Stimulated activated naive CD8-positive, alpha-beta T cell treated with anti-CD3 and anti-CD28 coated beads, Interleukin-15, Interleukin-2, amounts not matched to agents 100 U/mL and 50 U/mL, for 24 hours (primary cell): ENCODE measurements at regions not wholly inside any gene's neighbourhood (a gene's known extent, or its start where the extent isn't known, plus 50 kb on each side); places are given as distances from the start of the nearest gene placed in this dataset.
"Not testable (repeated sequence)": the region's sequence is repeated elsewhere in the genome, so short reads cannot be mapped to it uniquely, and the experiment has no call there.

Experiments
- ATAC-seq: fragments of 150-1000 bp; cut with Tn5 transposase; one replicate; pipeline ENCODE4 v1.10.0; 2021
- DNase-seq: peaks from one replicate; pipeline ENCODE4 v3.0.0; 2021

DNA sequence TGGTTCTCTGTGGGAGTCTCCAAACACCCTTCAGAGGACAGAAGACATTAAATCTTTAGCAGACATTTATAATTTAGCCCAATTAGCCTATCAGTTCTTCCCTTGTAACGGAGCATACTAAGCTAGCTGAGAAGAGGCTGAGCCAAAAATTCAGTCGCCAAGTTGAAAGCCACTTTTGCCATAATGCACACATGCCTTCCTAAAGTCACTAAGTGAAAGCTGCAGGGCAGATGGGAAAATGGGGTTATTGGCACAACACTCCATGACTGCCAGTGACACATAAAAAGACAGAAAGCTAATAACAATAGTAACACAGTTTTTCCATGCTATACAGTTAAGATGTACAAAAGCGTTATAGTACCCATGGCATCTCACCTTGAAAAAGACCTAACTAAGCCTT, 176.2 kb downstream of the DIRAS2 start:
- DNase-seq = no peak
- ATAC-seq = no peak

GRCh38 chr9:90469435-90469834, 173.2 kb downstream of the DIRAS2 start:
- ATAC-seq = no peak
- no peak for DNase-seq

- ATAC-seq = no peak
- DNase-seq = no peak
Measured at GRCh38 chr9:90469865-90470387, 172.7 kb downstream of the DIRAS2 start.

DNA sequence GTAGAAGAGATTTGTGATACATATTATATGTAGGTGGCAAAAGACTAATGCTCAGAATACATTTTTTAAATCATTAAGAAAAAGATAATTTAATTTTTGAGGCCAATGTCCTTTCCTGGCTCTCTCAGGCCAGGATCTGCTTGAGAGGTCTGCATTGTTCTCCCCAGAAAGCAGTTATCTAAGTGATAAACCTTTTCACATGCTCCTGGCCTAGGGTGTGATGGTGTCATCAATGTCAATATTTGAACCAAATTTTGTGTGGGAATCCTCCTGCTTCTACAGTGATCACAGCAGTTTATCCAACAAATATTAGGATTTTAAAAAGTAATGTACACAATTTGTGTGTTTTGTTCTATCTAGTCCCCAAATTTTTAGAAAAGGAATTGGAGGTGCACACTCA, 166.6 kb downstream of the DIRAS2 start:
- ATAC-seq = no peak
- DNase-seq = no peak

DNA sequence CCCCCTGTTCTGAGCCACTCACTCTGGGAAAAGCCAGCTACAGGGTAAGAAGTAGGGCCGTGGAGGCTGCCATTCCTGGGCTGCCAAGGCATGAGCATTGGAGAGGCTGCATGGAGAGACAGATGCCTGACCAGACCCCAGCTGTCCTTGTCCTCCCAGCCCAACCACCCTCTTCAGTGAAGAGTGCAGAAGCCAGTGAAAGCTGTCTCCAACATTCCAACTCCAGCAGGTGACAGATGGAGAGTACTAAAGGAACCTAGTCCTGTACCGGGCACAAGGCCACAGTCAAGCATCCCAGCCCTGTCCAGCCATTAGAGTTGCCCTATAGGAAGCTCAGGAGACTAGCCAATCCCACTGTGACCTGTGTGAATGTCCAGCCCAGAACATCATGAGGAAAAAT, 165.1 kb downstream of the DIRAS2 start:
- no peak for ATAC-seq
- DNase-seq = no peak

- DNase-seq = no peak
- ATAC-seq = no peak
Measured at GRCh38 chr9:90478821-90479220, 163.8 kb downstream of the DIRAS2 start.

DNA sequence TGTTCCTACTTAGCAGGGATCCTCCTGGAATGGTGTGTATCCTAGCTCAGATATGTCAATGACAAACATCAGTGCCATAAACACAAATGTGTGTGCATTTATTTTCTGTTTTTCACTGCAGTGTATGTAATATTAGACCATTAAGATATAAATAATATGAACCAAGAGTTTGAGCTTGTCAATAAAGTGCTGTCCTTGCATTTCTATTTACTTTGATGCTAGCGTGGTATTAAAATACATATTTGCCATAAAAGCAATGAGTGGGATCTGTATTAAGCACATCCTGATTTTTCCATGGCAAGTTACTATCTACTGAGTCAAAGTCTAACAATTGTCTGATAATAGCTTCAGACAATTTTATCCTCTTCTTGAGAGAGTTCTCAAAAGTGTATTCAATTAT, 157.6 kb downstream of the DIRAS2 start:
- ATAC-seq (no peak), DNase-seq (no peak)

DNA sequence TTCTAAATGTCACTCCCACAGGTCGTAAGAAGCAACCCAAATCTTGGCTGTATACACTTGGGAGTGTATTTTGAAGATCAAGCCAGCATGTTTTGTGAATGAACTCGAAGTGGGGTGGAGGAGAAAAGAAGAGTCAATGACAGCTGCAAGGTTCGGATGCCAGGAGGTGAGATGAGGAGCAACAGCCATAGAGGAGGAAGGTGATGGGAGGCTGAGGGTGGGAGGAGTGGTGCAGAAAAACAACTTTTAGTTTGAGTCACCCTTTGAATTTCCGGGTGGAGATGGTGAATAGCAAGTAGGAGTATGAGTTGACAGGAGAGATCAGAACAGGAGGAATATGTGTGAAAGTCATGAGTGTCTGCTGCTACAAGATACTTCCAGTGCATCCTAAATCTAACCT, 153.6 kb downstream of the DIRAS2 start:
- DNase-seq (no peak), ATAC-seq (no peak)

DNA sequence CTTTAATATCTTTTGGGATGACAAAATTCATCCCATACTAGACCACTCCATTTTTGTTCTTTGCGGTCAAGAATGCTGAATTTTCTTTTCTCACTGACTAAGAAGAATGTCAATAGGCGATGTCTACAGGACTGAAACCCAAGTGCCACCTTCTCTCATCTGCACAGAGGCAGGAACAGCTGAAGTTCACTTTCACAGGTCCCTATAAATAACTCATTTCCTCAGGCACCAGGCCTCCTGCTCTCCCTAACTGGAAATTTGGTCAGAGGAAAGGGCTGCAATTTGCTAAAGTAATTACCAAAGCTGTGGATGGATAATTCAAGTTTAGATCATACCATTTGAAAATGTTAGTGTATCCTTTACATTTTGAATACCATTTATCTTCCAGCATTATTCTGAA, 142.9 kb downstream of the DIRAS2 start:
- ATAC-seq (no peak), DNase-seq (no peak)

- ATAC-seq (no peak), DNase-seq (no peak)
Measured at GRCh38 chr9:90502134-90502533, 140.5 kb downstream of the DIRAS2 start.

DNA sequence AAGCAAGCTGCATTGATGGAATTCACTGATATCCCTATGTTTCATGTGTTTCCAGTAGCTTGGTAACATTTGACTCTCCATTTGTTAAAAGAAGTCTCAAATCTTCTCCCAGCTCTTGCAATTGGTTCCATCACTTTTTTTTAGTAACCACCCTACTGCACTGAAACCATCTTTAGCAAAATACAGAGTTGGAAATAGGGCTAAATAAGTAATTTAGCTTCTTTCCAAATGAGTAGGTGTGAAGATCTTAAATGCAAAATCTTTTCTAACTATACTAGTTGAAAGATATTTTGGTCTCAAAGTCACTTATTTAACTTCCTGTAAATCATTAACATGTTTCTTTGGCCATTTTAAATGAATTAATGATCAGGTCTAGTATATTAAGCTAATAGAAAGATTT, 138.1 kb downstream of the DIRAS2 start:
- ATAC-seq (no peak), DNase-seq (no peak)

DNA sequence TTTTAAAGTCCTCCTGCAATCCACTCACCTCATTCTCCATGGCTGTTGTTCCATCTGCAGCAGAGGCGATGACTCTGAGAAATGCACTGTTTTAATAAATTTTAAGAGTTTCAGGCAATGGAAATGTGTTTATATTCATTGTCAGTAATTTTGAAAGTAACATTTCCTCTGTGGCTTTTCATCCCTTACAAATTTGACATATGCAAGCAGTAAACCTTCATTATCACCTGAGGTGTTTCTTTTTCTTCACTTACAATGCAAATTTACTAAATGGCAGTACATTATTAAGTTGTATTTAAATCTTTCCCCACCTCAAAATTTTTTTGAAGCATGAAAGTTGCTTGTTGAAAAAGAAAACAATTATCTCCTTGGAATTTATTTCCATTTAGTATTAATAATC, 136.9 kb downstream of the DIRAS2 start:
- ATAC-seq (no peak), DNase-seq (no peak)

DNA sequence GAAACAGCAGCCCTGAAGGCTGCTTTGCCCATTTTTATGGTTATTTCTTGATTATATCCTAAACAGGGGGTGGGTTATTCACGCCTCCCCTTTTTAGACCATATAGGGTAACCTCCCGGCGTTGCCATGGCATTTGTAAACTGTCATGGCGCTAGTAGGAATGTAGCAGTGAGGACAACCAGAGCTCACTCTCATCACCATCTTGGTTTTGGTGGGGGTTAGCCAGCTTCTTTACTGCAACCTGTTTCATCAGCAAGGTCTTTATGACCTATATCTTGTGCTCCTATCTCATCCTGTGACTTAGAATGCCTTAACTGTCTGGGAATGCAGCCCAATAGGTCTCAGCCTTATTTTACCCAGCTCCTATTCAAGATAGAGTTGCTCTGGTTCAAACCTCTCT, 136.2 kb downstream of the DIRAS2 start:
- not testable (repeated sequence) for ATAC-seq, DNase-seq

GRCh38 chr9:90507621-90508020, 135.0 kb downstream of the DIRAS2 start:
- ATAC-seq (no peak), DNase-seq (no peak)

DNA sequence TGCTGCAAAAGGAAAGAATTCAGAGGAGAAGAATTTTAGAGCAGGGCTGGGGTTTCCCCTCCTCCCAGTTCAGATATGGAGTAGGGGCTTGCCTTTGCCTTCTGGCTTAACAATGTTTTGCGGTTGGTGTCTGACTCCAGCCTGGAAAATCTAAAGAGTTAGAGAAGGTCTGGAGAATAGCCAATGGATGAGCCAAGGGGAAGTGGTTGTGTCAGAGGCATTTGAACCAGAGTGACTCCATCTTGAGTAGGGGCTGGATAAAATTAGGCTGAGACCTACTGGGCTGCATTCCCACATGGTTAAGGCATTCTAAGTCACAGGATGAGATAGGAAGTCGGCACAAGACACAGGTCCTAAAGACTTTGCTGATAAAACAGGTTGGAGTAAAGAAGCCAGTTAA, 133.7 kb downstream of the DIRAS2 start:
- no peak for ATAC-seq
- no peak for DNase-seq

GRCh38 chr9:90511711-90512110, 130.9 kb downstream of the DIRAS2 start:
- DNase-seq (no peak), ATAC-seq (no peak)

DNA sequence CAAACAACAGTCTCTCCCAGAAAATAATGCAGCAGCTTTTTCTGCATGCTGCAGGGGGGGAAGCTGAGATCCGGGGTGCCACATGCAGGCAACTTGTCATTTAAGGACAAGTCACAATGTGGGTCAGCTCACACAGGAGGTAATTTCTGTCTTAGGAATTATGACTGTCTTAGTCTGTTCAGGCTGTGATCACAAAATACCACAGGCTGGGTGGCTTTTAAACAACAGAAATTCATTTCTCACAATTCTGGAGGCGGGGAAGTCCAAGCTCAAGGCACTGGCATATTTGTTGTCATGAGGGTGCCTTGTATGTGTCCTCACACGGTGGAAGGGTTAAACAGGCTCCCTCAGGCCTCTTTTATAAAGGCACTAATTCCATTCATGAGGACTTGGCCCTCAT, 127.7 kb downstream of the DIRAS2 start:
- ATAC-seq (no peak), DNase-seq (no peak)

GRCh38 chr9:90515510-90515909, 127.1 kb downstream of the DIRAS2 start:
- ATAC-seq (no peak), DNase-seq (no peak)

GRCh38 chr9:90517103-90517502, 125.5 kb downstream of the DIRAS2 start:
- ATAC-seq = no peak
- DNase-seq = no peak

GRCh38 chr9:90521811-90522570, 120.6 kb downstream of the DIRAS2 start:
- DNase-seq = no peak
- no peak for ATAC-seq

- ATAC-seq (no peak), DNase-seq (no peak)
Measured at GRCh38 chr9:90523958-90524357, 118.7 kb downstream of the DIRAS2 start.

DNA sequence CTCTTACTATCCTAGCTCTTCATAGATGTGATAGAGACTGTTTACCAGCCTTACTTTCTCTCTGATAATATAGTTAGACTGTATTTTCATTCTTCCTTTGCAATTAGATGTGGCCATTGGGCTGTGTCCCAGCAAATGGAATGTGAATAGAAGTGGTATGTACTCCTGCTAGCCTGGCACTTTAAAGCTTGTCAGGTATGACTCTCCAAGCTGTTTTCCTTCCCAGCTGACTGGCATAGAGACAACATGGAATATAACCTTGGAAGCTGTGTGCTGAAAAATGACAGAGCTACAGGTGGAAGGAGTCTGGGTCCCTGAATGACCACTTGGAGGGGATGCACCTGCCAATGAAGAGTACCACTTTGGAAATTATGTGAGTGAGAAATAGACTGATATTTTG, 116.2 kb downstream of the DIRAS2 start:
- ATAC-seq (no peak), DNase-seq (no peak)

DNA sequence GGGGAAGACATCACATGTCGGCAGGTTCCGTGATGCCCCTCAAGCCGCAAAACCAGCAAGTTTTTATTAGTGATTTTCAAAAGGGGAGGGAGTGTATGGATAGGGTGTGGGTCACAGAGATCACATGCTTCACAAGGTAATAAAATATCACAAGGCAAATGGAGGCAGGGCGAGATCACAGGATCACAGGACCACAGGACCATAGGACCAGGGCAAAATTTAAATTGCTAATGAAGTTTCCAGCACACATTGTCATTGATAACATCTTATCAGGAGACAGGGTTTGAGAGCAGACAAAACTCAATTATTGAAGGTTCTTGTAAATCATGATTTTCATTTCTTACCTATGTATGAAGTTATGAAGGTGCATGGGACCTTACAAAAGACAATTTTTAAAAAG, 106.5 kb downstream of the DIRAS2 start:
- DNase-seq, ATAC-seq: not testable (repeated sequence)

GRCh38 chr9:90538566-90538965, 104.1 kb downstream of the DIRAS2 start:
- DNase-seq = no peak
- ATAC-seq = no peak
